ENCODE measurements at regions not wholly inside any gene's neighbourhood (a gene's known extent, or its start where the extent isn't known, plus 50 kb on each side); places are given as distances from the start of the nearest gene placed in this dataset.

DNA sequence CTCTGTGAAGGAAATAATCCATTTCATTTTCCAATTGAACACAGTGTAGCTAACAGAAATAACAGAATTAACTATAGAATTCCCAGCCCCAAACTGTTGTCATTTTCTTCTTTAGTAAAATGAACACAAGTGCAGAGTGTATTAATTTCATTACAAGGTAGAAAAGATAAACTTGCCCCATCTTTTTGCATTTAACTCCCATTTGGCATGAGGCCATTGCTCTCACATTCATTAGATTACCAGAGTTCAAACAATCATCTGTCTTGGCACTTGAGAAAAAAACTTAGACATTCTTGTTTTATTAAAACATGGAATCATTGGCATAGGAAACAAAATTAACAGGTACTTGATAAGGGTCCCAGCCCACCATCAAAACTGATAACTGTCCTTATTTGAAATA, 821.5 kb upstream of the C9orf72 start (continued):
- TF ChIP-seq ZNF777 (tag by site-specific recombination; IDR thresholded peaks at IDR 0.05; ENCODE audit: borderline replicate concordance): no peak
- TF ChIP-seq, protein P1, sequence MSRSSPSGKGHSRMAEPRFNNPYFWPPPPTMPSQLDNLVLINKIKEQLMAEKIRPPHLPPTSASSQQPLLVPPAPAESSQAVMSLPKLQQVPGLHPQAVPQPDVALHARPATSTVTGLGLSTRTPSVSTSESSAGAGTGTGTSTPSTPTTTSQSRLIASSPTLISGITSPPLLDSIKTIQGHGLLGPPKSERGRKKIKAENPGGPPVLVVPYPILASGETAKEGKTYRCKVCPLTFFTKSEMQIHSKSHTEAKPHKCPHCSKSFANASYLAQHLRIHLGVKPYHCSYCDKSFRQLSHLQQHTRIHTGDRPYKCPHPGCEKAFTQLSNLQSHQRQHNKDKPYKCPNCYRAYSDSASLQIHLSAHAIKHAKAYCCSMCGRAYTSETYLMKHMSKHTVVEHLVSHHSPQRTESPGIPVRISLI (tag by site-specific recombination; IDR thresholded peaks at IDR 0.05): no peak
- TF ChIP-seq SP7 (tag by site-specific recombination; IDR thresholded peaks at IDR 0.05): no peak
- TF ChIP-seq SALL2 (tag by site-specific recombination; IDR thresholded peaks at IDR 0.05; ENCODE audit: borderline replicate concordance): no peak
- TF ChIP-seq SP2 (tag by site-specific recombination; IDR thresholded peaks at IDR 0.05): no peak
- no peak for TF ChIP-seq ZFP41 (tag by site-specific recombination; IDR thresholded peaks at IDR 0.05; ENCODE audit: borderline replicate concordance)
- TF ChIP-seq ZNF394 (tag by site-specific recombination; IDR thresholded peaks at IDR 0.05; ENCODE audit: borderline replicate concordance): no peak
- no peak for TF ChIP-seq ZNF366 (tag by site-specific recombination; conservative IDR thresholded peaks at IDR 0.05)

GRCh38 chr9:28396058-28396457, 822.8 kb upstream of the C9orf72 start:
- no peaks in the 10 kb centered on the region for H3K36me3 ChIP-seq (ENCODE audit: control insufficient read depth in 2 of 2, insufficient read depth in 1 of 2, low read length in 2 of 2)
- H3K27ac ChIP-seq (ENCODE audit: extremely low read depth, low read depth, low read length): no peak overlapping the region
- no peak overlapping the region for H3K4me3 ChIP-seq (ENCODE audit: low read depth, low read length)
- no peak for TF ChIP-seq GLIS2 (tag by site-specific recombination; IDR thresholded peaks at IDR 0.05)
- no peak for TF ChIP-seq KLF8 (tag by site-specific recombination; IDR thresholded peaks at IDR 0.05)
- TF ChIP-seq, protein P2, sequence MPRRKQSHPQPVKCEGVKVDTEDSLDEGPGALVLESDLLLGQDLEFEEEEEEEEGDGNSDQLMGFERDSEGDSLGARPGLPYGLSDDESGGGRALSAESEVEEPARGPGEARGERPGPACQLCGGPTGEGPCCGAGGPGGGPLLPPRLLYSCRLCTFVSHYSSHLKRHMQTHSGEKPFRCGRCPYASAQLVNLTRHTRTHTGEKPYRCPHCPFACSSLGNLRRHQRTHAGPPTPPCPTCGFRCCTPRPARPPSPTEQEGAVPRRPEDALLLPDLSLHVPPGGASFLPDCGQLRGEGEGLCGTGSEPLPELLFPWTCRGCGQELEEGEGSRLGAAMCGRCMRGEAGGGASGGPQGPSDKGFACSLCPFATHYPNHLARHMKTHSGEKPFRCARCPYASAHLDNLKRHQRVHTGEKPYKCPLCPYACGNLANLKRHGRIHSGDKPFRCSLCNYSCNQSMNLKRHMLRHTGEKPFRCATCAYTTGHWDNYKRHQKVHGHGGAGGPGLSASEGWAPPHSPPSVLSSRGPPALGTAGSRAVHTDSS (tag by site-specific recombination; IDR thresholded peaks at IDR 0.05): no peak
- TF ChIP-seq SALL2 (tag by site-specific recombination; IDR thresholded peaks at IDR 0.05; ENCODE audit: borderline replicate concordance): no peak
- no peak for TF ChIP-seq ZNF747 (tag by site-specific recombination; IDR thresholded peaks at IDR 0.05)
- no peaks in the 10 kb centered on the region for H3K9me3 ChIP-seq (ENCODE audit: control insufficient read depth, insufficient read depth, low read depth, low read length)
- POLR2A ChIA-PET: no interaction called here
- CTCF ChIA-PET: no interaction called here
- H3K4me1 ChIP-seq (ENCODE audit: control insufficient read depth, insufficient read depth, low read length): no peaks in the 10 kb centered on the region

DNA sequence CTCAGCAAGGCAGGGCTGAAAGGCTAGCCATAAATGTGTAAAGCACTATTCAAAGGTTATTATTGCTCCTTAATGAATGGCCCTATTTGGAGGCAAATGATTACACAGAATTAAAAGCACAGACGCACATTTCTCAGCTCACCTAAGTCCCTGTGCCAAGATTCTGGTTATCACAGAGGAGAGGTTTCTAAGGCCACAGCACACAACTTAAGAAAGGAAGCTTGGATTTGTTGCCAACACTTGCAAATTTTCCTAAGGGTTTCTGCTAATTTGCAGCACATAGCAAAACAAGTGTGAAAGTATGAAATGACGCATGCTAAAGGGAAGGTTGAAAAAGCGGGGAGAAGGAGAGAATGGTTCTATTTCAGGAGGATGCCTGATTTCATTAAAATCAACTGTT, 834.1 kb upstream of the C9orf72 start:
- ChIA-PET POLR2A (no interaction called here), CTCF (interaction anchor here (0.6 to 0.7 kb wide), 2 partner anchors 17 to 886 kb away, joined by 3 to 4 read pairs; no protein-coding TSS in a partner anchor)
- no peaks in the 10 kb centered on the region for H3K36me3 ChIP-seq (ENCODE audit: control insufficient read depth in 2 of 2, insufficient read depth in 1 of 2, low read length in 2 of 2)
- H3K4me3 ChIP-seq (ENCODE audit: low read depth, low read length): no peak overlapping the region
- TF ChIP-seq ZNF549 (tag by site-specific recombination; IDR thresholded peaks at IDR 0.05) (no peak), ZNF544 (tag by site-specific recombination; IDR thresholded peaks at IDR 0.05) (no peak), ZNF24 (tag by site-specific recombination; IDR thresholded peaks at IDR 0.05) (no peak), ZNF10 (tag by site-specific recombination; IDR thresholded peaks at IDR 0.05) (no peak), KLF10 (tag by site-specific recombination; IDR thresholded peaks at IDR 0.05) (no peak), ZNF677 (tag by site-specific recombination; IDR thresholded peaks at IDR 0.05) (no peak), ZNF596 (tag by site-specific recombination; IDR thresholded peaks at IDR 0.05) (no peak), ZNF423 (tag by site-specific recombination; IDR thresholded peaks at IDR 0.05) (no peak)
- TF ChIP-seq, protein P3, sequence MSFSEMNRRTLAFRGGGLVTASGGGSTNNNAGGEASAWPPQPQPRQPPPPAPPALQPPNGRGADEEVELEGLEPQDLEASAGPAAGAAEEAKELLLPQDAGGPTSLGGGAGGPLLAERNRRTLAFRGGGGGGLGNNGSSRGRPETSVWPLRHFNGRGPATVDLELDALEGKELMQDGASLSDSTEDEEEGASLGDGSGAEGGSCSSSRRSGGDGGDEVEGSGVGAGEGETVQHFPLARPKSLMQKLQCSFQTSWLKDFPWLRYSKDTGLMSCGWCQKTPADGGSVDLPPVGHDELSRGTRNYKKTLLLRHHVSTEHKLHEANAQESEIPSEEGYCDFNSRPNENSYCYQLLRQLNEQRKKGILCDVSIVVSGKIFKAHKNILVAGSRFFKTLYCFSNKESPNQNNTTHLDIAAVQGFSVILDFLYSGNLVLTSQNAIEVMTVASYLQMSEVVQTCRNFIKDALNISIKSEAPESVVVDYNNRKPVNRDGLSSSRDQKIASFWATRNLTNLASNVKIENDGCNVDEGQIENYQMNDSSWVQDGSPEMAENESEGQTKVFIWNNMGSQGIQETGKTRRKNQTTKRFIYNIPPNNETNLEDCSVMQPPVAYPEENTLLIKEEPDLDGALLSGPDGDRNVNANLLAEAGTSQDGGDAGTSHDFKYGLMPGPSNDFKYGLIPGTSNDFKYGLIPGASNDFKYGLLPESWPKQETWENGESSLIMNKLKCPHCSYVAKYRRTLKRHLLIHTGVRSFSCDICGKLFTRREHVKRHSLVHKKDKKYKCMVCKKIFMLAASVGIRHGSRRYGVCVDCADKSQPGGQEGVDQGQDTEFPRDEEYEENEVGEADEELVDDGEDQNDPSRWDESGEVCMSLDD (tag by site-specific recombination; IDR thresholded peaks at IDR 0.05): no peak
- TF ChIP-seq, protein P4, sequence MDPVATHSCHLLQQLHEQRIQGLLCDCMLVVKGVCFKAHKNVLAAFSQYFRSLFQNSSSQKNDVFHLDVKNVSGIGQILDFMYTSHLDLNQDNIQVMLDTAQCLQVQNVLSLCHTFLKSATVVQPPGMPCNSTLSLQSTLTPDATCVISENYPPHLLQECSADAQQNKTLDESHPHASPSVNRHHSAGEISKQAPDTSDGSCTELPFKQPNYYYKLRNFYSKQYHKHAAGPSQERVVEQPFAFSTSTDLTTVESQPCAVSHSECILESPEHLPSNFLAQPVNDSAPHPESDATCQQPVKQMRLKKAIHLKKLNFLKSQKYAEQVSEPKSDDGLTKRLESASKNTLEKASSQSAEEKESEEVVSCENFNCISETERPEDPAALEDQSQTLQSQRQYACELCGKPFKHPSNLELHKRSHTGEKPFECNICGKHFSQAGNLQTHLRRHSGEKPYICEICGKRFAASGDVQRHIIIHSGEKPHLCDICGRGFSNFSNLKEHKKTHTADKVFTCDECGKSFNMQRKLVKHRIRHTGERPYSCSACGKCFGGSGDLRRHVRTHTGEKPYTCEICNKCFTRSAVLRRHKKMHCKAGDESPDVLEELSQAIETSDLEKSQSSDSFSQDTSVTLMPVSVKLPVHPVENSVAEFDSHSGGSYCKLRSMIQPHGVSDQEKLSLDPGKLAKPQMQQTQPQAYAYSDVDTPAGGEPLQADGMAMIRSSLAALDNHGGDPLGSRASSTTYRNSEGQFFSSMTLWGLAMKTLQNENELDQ (tag by site-specific recombination; IDR thresholded peaks at IDR 0.05; ENCODE audit: low read depth): no peak
- TF ChIP-seq, protein P5, sequence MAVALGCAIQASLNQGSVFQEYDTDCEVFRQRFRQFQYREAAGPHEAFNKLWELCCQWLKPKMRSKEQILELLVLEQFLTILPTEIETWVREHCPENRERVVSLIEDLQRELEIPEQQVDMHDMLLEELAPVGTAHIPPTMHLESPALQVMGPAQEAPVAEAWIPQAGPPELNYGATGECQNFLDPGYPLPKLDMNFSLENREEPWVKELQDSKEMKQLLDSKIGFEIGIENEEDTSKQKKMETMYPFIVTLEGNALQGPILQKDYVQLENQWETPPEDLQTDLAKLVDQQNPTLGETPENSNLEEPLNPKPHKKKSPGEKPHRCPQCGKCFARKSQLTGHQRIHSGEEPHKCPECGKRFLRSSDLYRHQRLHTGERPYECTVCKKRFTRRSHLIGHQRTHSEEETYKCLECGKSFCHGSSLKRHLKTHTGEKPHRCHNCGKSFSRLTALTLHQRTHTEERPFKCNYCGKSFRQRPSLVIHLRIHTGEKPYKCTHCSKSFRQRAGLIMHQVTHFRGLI (tag by site-specific recombination; IDR thresholded peaks at IDR 0.05): no peak
- no peaks in the 10 kb centered on the region for H3K4me1 ChIP-seq (ENCODE audit: control insufficient read depth, insufficient read depth, low read length)
- H3K27ac ChIP-seq (ENCODE audit: extremely low read depth, low read depth, low read length): no peak overlapping the region
- no peaks in the 10 kb centered on the region for H3K9me3 ChIP-seq (ENCODE audit: control insufficient read depth, insufficient read depth, low read depth, low read length)

All from HEK293 (cell line).